Stimulated activated CD8-positive, alpha-beta memory T cell treated with anti-CD3 and anti-CD28 coated beads, Interleukin-2, amount 100 ng/mL, for 1 hour (primary cell): ENCODE measurements at regions not wholly inside any gene's neighbourhood (a gene's known extent, or its start where the extent isn't known, plus 50 kb on each side); places are given as distances from the start of the nearest gene placed in this dataset.

ENCODE experiments used
- DNase-seq, 2 donors: peaks; one replicate each; pipeline ENCODE4 v3.0.0-alpha.2; 2020; ENCODE audit warnings: low read depth in 2 of 2

DNA sequence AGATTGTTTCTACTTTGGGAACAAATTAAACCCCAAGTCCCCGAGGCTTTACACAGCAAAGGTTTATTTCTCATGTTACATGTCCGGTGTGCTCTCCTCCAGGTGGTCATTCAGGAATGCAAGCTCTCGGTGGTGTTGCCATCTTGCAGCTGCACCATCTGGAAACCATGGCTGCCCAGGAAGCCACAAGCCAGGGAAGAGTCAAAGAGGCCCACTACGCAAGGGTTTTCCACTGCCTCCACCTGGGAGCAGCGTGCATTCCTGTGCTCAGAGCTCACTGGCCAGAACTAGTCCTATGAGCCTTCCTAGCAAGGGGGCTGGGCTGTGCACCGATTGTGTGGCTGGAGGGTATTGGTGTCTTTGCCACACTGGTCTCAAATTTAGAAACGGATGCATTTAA is 128.8 kb upstream of the FOXF1 start:
- no peak for DNase-seq

DNA sequence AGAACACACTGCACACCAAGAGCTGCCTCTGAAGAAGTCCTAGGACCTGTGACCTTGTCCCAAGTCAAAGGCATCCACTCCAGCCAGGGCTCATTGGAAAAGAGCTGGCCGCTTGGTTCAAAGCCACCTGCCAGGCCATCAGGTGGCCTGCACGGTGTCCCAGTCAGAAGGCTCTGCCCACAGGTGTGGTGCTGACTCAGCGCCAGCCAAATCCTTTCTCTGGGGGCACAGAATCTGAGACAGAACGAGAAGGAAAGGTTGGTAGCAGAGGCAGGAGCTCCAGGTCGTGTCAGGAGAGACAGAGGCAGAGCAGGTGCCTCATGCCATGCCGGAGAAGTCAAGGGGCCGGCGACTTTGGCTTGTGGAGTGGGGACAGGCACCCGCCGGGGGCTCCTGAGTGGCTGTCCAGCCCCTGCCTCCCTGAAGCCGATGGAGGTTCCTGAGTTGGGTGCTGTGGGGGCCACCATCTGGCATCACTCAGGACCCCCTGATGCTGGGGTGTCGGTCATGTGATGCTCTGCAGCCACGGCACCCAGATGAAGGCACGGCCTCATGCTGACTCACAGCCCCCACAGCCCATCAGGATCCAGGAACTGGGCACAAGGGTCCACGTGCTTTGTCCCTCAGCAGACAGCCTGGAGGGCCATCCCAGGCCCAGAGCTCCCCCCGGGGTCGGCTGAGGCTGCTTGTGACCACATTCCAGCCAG is 128.1 kb upstream of the FOXF1 start:
- no peak for DNase-seq

DNA sequence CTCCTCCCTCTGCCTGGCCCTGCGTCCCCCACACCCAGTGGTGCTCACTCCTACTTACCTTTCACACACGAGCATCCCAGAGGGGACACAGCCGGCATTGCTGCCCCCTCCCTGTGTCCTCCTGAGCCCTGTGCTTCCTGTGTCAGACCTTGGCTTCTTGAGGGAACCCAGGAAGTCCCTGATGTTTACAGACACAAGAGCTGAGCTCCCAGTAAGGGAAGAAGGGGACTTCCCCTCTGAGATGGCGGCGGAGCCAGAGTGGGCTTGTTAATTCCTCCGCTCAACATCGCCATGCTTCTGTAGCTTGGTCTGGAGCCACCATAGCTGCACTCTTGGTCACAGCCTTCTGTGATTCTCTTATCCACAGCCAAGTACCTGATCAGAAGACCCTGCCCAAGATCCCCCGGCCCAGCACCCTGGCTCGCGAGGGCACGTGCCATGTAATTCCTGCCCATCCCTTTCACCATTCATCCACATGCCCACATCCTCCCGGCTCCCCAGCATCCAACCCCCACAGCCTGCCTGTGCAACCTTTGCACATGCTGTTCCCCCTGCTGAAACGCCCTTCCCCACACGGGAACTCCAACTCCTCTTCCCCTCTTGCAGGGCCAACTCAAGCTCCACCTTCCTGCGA is 127.4 kb upstream of the FOXF1 start:
- no peak for DNase-seq

DNA sequence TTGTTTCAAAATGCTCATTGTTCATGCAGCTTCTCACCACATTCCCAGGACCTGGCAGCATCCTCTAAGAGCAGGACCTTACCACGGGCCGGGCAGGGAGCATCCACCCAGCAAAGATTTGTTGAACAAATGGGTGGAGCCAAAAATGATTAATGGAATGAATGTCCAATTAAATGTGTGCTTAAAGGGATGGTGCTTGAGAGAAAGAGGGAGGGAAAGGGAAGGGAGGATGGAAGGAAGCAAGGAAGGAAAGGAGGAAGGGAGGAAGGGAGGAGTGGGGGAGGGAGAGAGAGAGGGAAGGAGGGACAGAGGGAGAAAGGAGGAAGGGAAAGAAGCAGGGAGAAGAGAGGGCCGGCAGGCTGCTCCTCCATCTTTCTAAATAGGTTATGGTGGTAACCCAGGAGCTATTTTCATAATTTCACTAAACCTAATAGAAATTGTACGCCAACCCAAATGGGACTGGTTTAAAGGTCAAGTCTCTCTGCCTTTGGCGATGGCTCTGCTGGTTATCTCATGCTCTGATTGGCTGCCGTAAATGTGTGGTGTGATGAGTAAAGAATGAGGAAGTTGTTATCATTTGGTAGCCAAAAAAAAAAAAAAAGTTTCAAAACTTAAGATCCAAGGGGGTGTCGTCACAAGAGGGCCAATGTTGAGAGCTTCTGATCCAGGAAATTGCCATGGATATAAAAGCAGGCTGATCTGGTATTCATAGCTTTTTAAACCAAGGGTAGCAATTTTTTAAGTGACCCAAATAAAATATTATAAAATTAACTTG is 126.7 kb upstream of the FOXF1 start:
- no peak for DNase-seq

DNA sequence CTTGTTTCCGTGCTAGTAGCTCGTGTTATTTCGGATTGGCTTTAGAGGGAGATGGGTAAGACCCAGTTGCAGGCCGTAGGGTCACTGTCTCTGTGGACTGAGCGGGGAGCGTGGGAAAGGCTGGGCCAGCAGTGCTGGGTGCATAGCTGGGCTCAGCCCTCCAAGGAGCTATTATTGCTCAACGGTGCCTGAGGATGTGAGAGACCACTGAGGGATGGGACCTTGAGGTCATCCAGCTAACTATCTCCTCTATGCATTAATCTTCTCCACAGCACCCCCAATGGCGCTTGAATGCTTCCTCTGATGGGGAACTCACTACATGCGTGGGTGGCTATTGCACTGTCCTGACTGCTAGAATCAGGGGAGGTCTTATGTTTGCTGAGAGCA is 126.1 kb upstream of the FOXF1 start:
- no peak for DNase-seq

DNA sequence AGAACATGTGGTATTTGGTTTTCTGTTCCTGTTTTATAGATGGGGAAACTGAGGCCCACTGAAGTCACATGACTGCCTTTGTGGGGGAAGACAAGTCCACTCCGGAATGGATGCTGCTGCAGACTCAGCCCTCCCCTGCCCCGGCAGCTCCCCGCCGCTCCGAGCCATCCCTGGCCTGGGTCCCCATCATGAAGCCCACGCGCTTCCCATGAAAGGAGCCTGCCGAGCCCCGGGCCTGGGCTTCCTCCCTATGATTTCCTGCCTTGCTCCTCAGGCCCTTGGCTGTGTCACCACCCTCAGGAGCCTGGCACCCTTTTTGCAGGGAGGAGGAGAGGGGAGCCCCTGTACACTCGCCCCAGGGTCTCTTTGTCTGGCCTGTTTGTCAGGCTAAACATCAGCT is 125.3 kb upstream of the FOXF1 start:
- no peak for DNase-seq

DNA sequence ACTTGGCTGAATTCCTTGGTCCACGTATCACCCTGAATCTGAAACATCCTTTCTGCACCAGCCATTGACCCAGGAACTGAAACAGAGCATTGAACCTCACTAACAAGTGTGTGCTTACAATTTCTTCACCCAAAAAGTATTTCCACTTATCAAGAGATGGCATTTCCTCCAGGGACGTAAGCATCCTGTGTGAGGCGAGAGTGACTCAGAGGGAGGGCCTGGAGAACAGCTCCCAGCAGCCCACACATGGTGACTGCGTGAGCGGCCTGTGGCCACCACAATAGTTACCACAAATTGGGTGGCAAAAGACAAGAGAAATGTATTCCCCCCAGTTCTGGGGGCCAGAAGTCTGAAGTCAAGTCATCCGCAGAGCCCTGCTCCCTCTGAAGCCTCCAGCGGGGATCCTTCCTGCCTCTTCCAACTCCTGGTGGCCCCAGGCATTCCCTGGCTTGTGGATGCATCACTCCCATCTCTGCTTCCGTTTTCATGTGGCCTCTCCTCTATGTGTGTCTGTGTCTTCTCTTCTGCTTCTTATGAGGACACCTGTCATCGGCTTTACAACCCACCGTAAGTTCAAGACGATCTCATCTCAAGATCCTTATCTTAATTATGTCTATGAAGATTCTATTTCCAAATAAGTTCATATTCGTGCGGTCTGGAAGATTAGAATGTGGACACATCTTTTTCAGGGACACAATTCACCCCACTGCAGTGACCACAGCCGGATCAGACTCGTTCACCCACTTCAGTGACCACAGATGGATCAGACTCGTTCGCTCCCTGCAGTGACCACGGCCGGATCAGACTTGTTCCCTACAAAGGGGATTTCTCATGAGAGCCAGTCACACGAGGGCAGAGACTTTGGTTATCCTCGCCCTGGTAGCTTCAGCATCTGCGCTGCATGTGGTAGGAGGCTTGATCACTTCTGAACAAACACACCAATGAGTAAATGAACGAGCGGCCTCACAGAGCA is 122.6 kb upstream of the FOXF1 start:
- no peak for DNase-seq

DNA sequence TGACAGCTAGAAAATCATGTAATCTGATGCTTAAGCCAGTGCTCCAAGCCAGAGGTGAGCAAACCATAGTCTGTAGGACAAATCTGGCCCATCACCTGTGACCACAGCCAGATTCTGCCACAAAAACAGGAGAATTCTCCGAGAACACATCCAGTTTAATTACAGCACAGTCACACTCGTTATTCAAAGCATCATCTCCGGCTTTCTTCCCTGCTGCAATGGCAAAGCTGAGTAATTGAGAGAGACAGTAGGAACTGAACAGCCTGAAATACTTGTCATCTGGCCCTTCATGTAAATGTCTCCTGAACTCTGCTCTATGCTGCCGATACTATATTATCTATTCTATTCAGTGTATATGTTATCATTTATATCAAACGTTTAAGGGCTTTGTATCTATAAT is 121.4 kb upstream of the FOXF1 start:
- DNase-seq = no peak

DNA sequence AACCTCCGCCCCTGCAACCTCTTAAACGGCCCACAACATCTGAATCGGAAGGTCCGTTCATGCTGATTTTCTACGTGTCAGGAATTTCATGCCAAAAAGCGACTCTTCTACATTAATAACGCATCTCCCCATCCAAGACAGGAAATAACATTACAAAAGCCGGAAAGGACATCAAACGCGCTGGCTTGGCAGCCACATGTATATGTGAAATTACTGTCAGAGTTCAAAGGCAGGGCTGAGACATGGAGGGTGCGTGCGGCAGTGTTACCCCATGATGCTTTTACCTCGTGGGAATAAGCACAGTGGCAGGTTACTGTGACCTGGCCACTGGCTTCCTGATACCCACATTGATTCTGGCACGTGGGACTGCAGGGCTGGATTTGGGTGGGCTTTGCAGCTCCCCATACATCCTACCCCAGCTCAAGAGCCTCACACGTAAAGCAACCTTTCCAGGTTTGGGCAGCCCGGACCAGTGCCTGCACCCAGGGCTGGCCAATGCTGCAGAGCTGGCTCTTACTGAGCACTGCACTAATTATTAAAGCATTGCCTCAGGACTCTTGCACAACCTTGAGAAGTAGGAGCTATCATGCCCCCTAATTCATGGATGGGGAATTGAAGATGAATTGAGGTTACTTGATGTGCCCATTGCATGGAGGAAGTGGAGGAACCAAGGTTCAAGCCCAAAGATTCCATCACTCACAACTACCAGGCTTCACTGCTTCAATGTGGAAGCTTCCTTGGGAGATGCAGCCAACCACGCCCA is 120.6 kb upstream of the FOXF1 start:
- no peak for DNase-seq

DNA sequence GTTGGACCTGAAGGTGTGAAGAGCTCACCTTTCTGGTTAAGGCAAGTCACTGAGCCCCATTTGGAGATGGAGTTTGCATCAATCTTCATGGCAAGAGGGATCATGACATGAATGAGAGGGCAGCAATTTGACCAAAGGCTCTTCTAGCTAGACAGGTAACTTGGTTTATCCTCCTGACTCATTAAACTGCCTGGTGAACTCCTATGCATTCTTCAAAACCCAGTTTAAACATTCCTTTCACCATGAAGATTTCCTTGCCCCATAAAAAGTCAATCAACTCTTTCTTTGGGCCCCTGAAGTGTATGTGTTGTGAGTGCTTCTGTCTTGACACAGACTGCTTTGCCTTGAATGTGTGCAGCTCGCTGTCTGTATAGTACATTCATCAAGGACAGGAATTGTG is 120.0 kb upstream of the FOXF1 start:
- no peak for DNase-seq

DNA sequence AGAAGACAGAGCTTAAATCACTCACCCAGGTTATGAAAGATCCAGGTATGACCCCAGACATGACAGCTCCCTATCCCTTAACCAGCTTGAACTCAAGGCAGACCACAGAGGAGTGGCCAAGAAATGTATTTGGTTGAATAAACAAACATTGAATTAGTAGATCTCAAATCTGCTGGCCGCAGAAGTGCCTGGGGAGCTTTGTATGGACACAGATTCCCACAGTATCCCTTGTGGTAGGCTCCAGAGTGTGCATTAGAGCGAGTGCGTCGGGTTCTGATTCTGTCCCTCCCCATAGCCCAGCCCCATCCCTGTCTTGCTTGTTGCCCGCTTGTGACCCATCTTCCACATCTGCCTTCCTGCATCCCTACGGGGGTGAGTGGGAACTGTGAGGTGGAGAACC is 118.8 kb upstream of the FOXF1 start:
- no peak for DNase-seq

DNA sequence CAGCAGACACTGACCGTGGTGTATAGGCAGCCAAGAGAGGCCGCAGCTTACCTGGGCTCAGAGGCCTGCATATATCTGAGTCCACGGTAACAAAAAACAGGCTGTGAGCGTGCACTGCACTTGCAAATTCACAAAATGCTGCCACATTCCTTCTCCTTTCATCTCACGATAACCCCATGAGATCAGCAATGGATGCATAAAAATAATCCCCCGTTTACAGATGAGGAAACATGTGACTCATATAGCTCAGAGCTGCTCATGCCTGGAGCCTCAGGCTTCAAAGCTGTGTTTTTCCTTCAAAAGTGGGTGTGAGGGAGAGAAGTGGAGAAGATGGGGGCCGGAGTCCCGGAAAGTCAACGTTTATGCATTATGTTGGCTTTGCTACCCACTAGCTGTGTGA is 118.3 kb upstream of the FOXF1 start:
- no peak for DNase-seq

DNA sequence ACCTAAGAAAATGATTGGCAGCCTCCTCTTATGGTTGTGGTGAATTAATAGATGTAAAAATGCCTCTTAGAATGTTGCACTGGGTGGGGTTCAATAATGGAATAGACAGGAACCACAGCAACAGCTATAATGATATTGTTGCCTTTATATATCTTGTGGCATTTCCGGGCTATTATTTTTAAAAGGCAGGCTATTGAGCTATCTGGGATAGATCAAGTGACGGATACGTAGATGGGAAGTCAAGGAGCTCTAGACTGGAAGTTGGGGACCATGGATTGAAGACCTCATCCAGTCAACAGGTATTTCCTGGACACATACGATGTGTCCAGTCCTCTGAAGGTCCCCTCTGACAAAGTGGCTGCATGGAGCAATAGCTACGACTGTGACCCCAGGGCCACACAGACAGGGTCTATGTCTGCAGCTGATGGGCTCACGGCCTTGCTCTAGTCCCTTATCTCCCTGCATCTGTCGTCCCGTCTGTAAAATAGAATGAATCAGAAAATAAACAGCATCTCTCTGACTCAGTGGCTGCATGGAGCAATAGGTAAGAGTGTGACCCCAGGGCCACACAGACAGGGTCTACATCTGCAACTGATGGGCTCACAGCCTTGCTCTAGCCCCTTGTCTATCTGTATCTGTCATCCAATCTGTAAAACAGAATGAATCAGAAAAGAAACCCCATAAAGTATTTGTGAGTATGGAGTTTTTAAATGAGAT is 117.7 kb upstream of the FOXF1 start:
- no peak for DNase-seq

DNA sequence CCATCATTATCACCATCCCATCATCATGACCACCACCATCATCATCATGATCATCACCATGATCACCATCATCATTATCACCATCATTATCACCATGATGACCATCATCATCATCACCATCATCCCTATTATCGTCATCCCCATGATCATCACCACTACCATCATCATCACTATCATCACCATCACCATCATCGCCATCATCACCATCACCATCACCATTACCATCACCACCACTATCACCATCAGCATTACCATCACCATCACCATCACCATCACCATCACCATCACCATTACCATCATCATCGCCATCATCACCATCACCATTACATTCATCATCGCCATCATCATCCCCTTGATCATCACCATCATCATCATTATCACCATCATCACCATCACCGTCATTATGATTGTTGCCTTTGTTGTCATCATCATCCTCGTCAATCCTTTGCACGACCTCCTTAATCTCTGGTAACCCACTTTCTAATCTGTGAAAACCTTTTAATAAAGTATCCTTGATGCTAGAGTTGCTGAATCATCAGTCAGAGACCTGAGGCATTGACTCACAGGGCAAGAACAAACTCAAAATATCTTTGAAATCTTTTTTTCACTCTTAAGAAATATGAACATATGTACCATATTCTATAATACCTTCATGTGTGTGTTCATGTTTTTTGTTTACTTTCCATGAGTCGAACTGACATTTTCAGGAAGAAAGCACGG is 116.3 kb upstream of the FOXF1 start:
- no peak for DNase-seq

DNA sequence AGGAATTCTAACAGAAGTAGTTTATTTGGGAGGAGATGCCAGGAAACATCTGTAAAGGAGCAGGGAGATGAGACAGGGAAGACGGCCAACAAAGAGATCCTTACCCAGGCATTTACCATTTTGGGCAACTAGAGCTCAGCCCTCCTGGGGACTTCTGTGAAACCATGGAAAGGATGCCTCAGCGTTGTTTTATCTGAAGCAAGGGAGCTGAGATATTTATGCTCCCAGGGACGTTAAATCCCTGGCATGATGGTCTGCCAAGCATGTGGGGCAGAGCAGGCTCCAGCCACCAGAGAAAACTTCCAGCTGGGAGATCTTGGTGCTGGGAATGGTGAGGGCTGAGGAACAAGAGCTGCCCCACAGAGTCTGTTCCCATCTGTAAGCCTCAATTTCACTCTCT is 114.8 kb upstream of the FOXF1 start:
- DNase-seq = no peak

DNA sequence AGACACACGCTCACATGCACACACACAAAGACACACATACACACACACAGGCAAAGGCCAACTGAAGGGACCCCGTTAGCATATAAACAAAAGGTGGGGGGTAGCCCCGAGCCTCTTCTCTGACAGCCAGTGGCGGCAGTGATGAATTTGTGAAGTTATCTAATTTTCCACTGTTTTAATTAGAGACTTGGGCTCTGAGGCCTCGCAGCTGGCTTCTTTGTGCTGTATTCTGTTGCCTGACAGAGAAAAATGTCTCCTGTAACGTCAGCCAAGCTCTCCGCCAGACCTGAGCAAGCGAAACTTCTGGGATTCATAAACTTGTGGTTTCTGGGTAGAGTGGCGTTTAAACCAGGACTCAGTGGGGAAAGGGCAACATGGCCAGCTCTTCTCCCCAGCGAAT is 113.9 kb upstream of the FOXF1 start:
- DNase-seq = no peak

DNA sequence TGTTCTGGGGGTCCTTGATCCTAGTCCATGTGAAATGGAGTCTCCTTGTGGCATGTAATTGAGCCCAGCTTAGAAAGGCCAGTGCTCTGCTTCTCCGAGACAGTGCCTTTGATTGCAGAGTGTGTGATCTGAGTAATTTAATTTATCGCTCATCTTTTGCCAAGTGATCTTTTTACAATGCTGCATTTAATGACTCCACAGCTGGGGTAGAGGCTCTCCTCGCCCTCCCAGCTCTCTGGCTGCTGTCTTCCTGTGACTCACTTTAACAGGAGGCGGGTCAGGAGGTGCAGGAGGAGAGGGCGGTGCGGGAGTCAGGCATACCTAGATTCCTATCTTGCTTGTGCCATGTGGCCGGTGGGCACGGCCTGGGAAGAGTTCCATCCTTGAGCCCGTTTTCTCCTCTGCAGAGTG is 113.4 kb upstream of the FOXF1 start:
- DNase-seq = no peak

DNA sequence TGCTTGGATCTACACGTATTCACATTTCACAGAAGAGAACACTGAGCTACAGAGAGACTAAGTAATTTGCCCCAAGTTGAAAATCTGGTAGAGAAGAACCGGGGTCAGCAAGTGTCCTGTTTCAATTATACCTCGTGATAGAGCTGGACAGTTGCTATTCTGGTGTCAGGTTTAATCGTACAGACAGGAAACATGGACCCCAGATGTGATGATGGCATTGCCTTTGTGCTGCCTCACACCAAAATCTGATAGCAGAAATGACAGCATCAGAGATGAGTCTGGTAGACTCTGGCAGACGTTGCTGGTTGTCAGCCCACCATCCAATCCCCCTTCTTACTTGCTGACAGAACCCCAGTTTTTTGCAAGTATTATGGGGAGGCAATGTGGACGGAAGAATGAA is 112.1 kb upstream of the FOXF1 start:
- no peak for DNase-seq

DNA sequence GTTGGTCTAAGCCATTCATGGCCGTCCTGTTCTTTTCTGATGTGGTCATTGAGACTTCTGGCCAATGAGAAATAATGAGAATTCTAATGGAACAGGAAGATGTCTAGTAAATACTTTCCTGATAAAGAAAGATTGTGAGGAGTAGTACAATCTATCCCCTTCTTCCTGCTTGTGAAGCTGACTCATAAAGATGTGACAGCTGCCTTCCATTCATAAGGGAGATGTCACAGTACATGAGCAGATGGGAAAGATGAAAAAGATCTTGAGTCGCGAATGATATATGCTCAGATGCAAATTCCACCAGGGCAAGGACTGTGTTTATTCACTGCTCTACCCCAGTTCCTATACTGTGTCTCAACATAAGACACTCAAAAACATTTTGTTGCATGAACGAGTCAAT is 111.7 kb upstream of the FOXF1 start:
- DNase-seq = no peak

DNA sequence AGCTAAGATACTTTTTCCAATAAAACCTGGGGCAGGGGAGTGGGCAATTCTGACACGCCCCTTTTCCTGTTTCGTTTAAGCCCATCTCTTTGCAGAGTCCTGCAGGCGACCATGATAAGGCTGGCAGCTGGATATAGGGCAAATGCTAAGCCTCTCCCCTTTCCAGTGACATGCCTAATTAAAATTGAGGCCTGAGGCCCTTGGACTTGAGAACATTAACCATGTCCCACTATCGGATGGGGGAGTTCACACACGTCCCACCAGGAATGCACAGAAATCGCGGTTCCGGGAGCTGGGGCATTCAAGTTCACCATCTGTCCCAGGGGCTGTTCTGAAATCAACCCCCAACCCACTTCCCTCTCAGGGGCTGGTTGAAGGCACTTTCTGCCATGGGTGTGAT is 109.2 kb upstream of the FOXF1 start:
- DNase-seq = no peak
